Natural killer cell treated with Interleukin-12 subunit alpha and Interleukin-12 subunit beta and Interleukin-15 and Interleukin-18, amount 100 ng/mL, for 72 hours (primary cell): ENCODE measurements at regions not wholly inside any gene's neighbourhood (a gene's known extent, or its start where the extent isn't known, plus 50 kb on each side); places are given as distances from the start of the nearest gene placed in this dataset.
A peak's percentile ranks its signal among the peaks of the same experiment; 100 is the strongest.
"Not testable (repeated sequence)": the region's sequence is repeated elsewhere in the genome, so short reads cannot be mapped to it uniquely, and the experiment has no call there.

Experiments used
- ATAC-seq, 2 donors: fragments of 150-1000 bp; cut with Tn5 transposase in 1 of 2; sonication (Bioruptor Pico), chemical (Tn5 transposase) in 1 of 2; 2 replicates each; pipeline ENCODE4 v1.10.0; 2021
- DNase-seq: peaks from one replicate; pipeline ENCODE4 v3.0.0; 2022; ENCODE audit warnings: low spot score
- H3K27ac Mint-ChIP-seq, 2 donors: 1 replicate in 1 of 2; 2 replicates in 1 of 2; pipeline ENCODE4 v1.8.0; 2022; ENCODE audit warnings: mixed read lengths in 2 of 2, mild to moderate bottlenecking in 1 of 2, moderate library complexity in 1 of 2
- H3K27me3 Mint-ChIP-seq, 2 donors: 1 replicate in 1 of 2; 2 replicates in 1 of 2; pipeline ENCODE4 v1.8.0; 2022; ENCODE audit warnings: mixed read lengths in 2 of 2
- H3K36me3 Mint-ChIP-seq: one replicate; pipeline ENCODE4 v1.8.0; 2022; ENCODE audit warnings: mixed read lengths
- H3K4me1 Mint-ChIP-seq, 2 donors: 1 replicate in 1 of 2; 2 replicates in 1 of 2; pipeline ENCODE4 v1.8.0; 2022; ENCODE audit warnings: low read depth in 2 of 2, mixed read lengths in 2 of 2, mild to moderate bottlenecking in 1 of 2
- H3K4me3 Mint-ChIP-seq: one replicate; pipeline ENCODE4 v1.8.0; 2022; ENCODE audit warnings: mixed read lengths
- H3K9me3 Mint-ChIP-seq: 2 replicates; pipeline ENCODE4 v1.8.0; 2022; ENCODE audit warnings: mixed read lengths

- H3K9me3 Mint-ChIP-seq = no peaks in the 10 kb centered on the region
- ATAC-seq (no peak), DNase-seq (no peak)
- H3K27ac Mint-ChIP-seq = peak overlapping the region in 1 of 2 donors; percentile 26
- H3K4me3 Mint-ChIP-seq = no peak overlapping the region
- H3K36me3 Mint-ChIP-seq = no peaks in the 10 kb centered on the region
- no peaks in the 10 kb centered on the region for H3K4me1 Mint-ChIP-seq
- peaks cover 4 to 8% of the 10 kb centered on the region in 2 donors for H3K27me3 Mint-ChIP-seq
Measured at GRCh38 chr4:98828801-98829200, 100.1 kb downstream of the EIF4E start.

- Mint-ChIP-seq H3K4me3 (no peak overlapping the region), H3K27me3 (peaks cover 4 to 8% of the 10 kb centered on the region in 2 donors), H3K36me3 (no peaks in the 10 kb centered on the region), H3K27ac (no peak overlapping the region), H3K9me3 (no peaks in the 10 kb centered on the region), H3K4me1 (no peaks in the 10 kb centered on the region)
- DNase-seq (no peak), ATAC-seq (no peak)
Measured at GRCh38 chr4:98827661-98828060, 101.3 kb downstream of the EIF4E start.

GRCh38 chr4:98822144-98822543, 106.8 kb downstream of the EIF4E start:
- no peaks in the 10 kb centered on the region for H3K9me3 Mint-ChIP-seq
- DNase-seq = no peak
- H3K27me3 Mint-ChIP-seq = peaks cover 1 to 11% of the 10 kb centered on the region in 2 donors
- H3K36me3 Mint-ChIP-seq = no peaks in the 10 kb centered on the region
- H3K4me3 Mint-ChIP-seq = no peak overlapping the region
- H3K27ac Mint-ChIP-seq = no peak overlapping the region
- no peak for ATAC-seq
- no peaks in the 10 kb centered on the region for H3K4me1 Mint-ChIP-seq

- H3K9me3 Mint-ChIP-seq, DNase-seq, H3K4me1 Mint-ChIP-seq, H3K27me3 Mint-ChIP-seq, H3K36me3 Mint-ChIP-seq, H3K27ac Mint-ChIP-seq, H3K4me3 Mint-ChIP-seq, ATAC-seq: not testable (repeated sequence)
Measured at GRCh38 chr4:98818116-98818515, 110.8 kb downstream of the EIF4E start.

GRCh38 chr4:98816816-98817215, 112.1 kb downstream of the EIF4E start:
- H3K36me3 Mint-ChIP-seq = no peaks in the 10 kb centered on the region
- no peak overlapping the region for H3K4me3 Mint-ChIP-seq
- no peaks in the 10 kb centered on the region for H3K4me1 Mint-ChIP-seq
- H3K27me3 Mint-ChIP-seq = peaks cover 2 to 10% of the 10 kb centered on the region in 2 donors
- DNase-seq (no peak), ATAC-seq (no peak)
- no peak overlapping the region for H3K27ac Mint-ChIP-seq
- H3K9me3 Mint-ChIP-seq = no peaks in the 10 kb centered on the region

- ATAC-seq = no peak
Measured at GRCh38 chr4:98816386-98816785, 112.5 kb downstream of the EIF4E start.

GRCh38 chr4:98804403-98804802, 124.5 kb downstream of the EIF4E start:
- no peak overlapping the region for H3K27ac Mint-ChIP-seq
- DNase-seq (no peak), ATAC-seq (no peak)
- H3K36me3 Mint-ChIP-seq = no peaks in the 10 kb centered on the region
- H3K4me1 Mint-ChIP-seq = no peaks in the 10 kb centered on the region
- H3K4me3 Mint-ChIP-seq = no peak overlapping the region
- no peaks in the 10 kb centered on the region for H3K27me3 Mint-ChIP-seq
- no peaks in the 10 kb centered on the region for H3K9me3 Mint-ChIP-seq

More at GRCh38 chr4:98816386-98816785, 112.5 kb downstream of the EIF4E start:
- no peaks in the 10 kb centered on the region for H3K4me1 Mint-ChIP-seq
- H3K4me3 Mint-ChIP-seq = no peak overlapping the region
- peaks cover 2 to 8% of the 10 kb centered on the region in 2 donors for H3K27me3 Mint-ChIP-seq
- no peak overlapping the region for H3K27ac Mint-ChIP-seq
- no peaks in the 10 kb centered on the region for H3K9me3 Mint-ChIP-seq
- DNase-seq = no peak
- H3K36me3 Mint-ChIP-seq = no peaks in the 10 kb centered on the region

- Mint-ChIP-seq H3K27ac (no peak overlapping the region), H3K4me1 (no peaks in the 10 kb centered on the region), H3K36me3 (no peaks in the 10 kb centered on the region), H3K4me3 (no peak overlapping the region), H3K9me3 (no peaks in the 10 kb centered on the region), H3K27me3 (no peaks in the 10 kb centered on the region)
- no peak for DNase-seq
- no peak for ATAC-seq
Measured at GRCh38 chr4:98803251-98803650, 125.7 kb downstream of the EIF4E start.

- Mint-ChIP-seq H3K27me3 (no peaks in the 10 kb centered on the region), H3K27ac (no peak overlapping the region), H3K9me3 (no peaks in the 10 kb centered on the region), H3K36me3 (no peaks in the 10 kb centered on the region), H3K4me1 (no peaks in the 10 kb centered on the region), H3K4me3 (no peak overlapping the region)
- no peak for ATAC-seq
- DNase-seq = no peak
Measured at GRCh38 chr4:98802770-98803198, 126.1 kb downstream of the EIF4E start.

GRCh38 chr4:98801259-98801725, 127.6 kb downstream of the EIF4E start:
- DNase-seq (no peak), ATAC-seq (no peak)
- Mint-ChIP-seq H3K27me3 (peaks cover 0 to 4% of the 10 kb centered on the region in 2 donors), H3K27ac (no peak overlapping the region), H3K36me3 (no peaks in the 10 kb centered on the region), H3K9me3 (no peaks in the 10 kb centered on the region), H3K4me1 (no peaks in the 10 kb centered on the region), H3K4me3 (no peak overlapping the region)

GRCh38 chr4:98796991-98797390, 131.9 kb downstream of the EIF4E start:
- ATAC-seq = no peak
- Mint-ChIP-seq H3K36me3 (no peaks in the 10 kb centered on the region), H3K27ac (no peak overlapping the region), H3K27me3 (peaks cover 0 to 7% of the 10 kb centered on the region in 2 donors), H3K4me3 (no peak overlapping the region), H3K9me3 (no peaks in the 10 kb centered on the region), H3K4me1 (no peaks in the 10 kb centered on the region)
- no peak for DNase-seq

- DNase-seq (no peak), ATAC-seq (no peak)
- Mint-ChIP-seq H3K4me1 (no peaks in the 10 kb centered on the region), H3K4me3 (no peak overlapping the region), H3K27ac (no peak overlapping the region), H3K27me3 (peaks cover 0 to 7% of the 10 kb centered on the region in 2 donors), H3K9me3 (no peaks in the 10 kb centered on the region), H3K36me3 (no peaks in the 10 kb centered on the region)
Measured at GRCh38 chr4:98794565-98795205, 134.2 kb downstream of the EIF4E start.

- H3K4me3 Mint-ChIP-seq = no peak overlapping the region
- no peaks in the 10 kb centered on the region for H3K36me3 Mint-ChIP-seq
- H3K27ac Mint-ChIP-seq = no peak overlapping the region
- ATAC-seq = no peak
- no peaks in the 10 kb centered on the region for H3K9me3 Mint-ChIP-seq
- peaks cover 0 to 7% of the 10 kb centered on the region in 2 donors for H3K27me3 Mint-ChIP-seq
- H3K4me1 Mint-ChIP-seq = no peaks in the 10 kb centered on the region
- DNase-seq = no peak
Measured at GRCh38 chr4:98793658-98794057, 135.2 kb upstream of the TSPAN5 start.

GRCh38 chr4:98786866-98787265, 128.5 kb upstream of the TSPAN5 start:
- no peak overlapping the region for H3K27ac Mint-ChIP-seq
- no peak for ATAC-seq
- no peak overlapping the region for H3K4me3 Mint-ChIP-seq
- H3K4me1 Mint-ChIP-seq = no peaks in the 10 kb centered on the region
- H3K36me3 Mint-ChIP-seq = no peaks in the 10 kb centered on the region
- no peaks in the 10 kb centered on the region for H3K9me3 Mint-ChIP-seq
- H3K27me3 Mint-ChIP-seq = peaks cover 9 to 15% of the 10 kb centered on the region in 2 donors
- DNase-seq = no peak
